Smooth muscle cell (in vitro differentiated cells): ENCODE measurements at regions not wholly inside any gene's neighbourhood (a gene's known extent, or its start where the extent isn't known, plus 50 kb on each side); places are given as distances from the start of the nearest gene placed in this dataset.
"Not testable (repeated sequence)": the region's sequence is repeated elsewhere in the genome, so short reads cannot be mapped to it uniquely, and the experiment has no call there.

Source experiments
- DNase-seq: peaks from one replicate; lab custom pipeline; 2025; ENCODE audit not compliant: unreplicated experiment; lab: John Stamatoyannopoulos, UW
- H2AFZ ChIP-seq: fragments of 200-600 bp; sonication (generic); 2 replicates; pipeline ENCODE4 v1.6.0; 2016; ENCODE audit warnings: antibody characterized with exemption, low read depth, mild to moderate bottlenecking
- H3F3A ChIP-seq: fragments of 200-600 bp; sonication (generic); 2 replicates; pipeline ENCODE4 v1.6.0; 2017; ENCODE audit warnings: antibody characterized with exemption, low read depth
- H3K27ac ChIP-seq: fragments of 200-600 bp; sonication (generic); 2 replicates; pipeline ENCODE4 v1.5.1; 2016; ENCODE audit warnings: low read depth, mild to moderate bottlenecking
- H3K27me3 ChIP-seq: fragments of 200-600 bp; sonication (generic); 2 replicates; pipeline ENCODE4 v1.6.1; 2016; ENCODE audit warnings: low read depth, mild to moderate bottlenecking
- H3K36me3 ChIP-seq: fragments of 200-600 bp; sonication (generic); 2 replicates; pipeline ENCODE4 v1.5.1; 2016; ENCODE audit warnings: low read depth
- H3K4me1 ChIP-seq: fragments of 200-600 bp; sonication (generic); 2 replicates; pipeline ENCODE4 v1.5.1; 2016; ENCODE audit warnings: low read depth
- H3K4me2 ChIP-seq: fragments of 200-600 bp; sonication (generic); 2 replicates; pipeline ENCODE4 v1.6.0; 2016; ENCODE audit warnings: mild to moderate bottlenecking
- H3K4me3 ChIP-seq: fragments of 200-600 bp; sonication (generic); 2 replicates; pipeline ENCODE4 v1.5.1; 2016; ENCODE audit warnings: mild to moderate bottlenecking
- H3K79me2 ChIP-seq: fragments of 200-600 bp; sonication (generic); 2 replicates; pipeline ENCODE4 v1.6.0; 2016; ENCODE audit warnings: low read depth, mild to moderate bottlenecking
- H3K9ac ChIP-seq: fragments of 200-600 bp; sonication (generic); 2 replicates; pipeline ENCODE4 v1.6.0; 2016; ENCODE audit warnings: low read depth
- H3K9me3 ChIP-seq: fragments of 200-600 bp; sonication (generic); replicated peaks from 2 replicates; pipeline ENCODE4 v1.5.1; 2016; ENCODE audit warnings: low read depth
- H4K20me1 ChIP-seq: fragments of 200-600 bp; sonication (generic); 2 replicates; pipeline ENCODE4 v1.6.0; 2016; ENCODE audit warnings: low read depth
- WGBS: methylation state at CpG from one replicate; pipeline ENCODE4 v1.1.7; 2016; ENCODE audit warnings: low lambda C conversion rate; 5-methylcytosine and 5-hydroxymethylcytosine counted together
- TF ChIP-seq, protein P1 (sequence below): fragments of 200-600 bp; sonication (generic); IDR thresholded peaks from 2 replicates; pipeline ENCODE4 v1.5.1; 2017; ENCODE audit warnings: borderline replicate concordance, mild to moderate bottlenecking, antibody characterized with exemption; ENCODE audit not compliant: insufficient read depth, poor library complexity, severe bottlenecking

DNA sequence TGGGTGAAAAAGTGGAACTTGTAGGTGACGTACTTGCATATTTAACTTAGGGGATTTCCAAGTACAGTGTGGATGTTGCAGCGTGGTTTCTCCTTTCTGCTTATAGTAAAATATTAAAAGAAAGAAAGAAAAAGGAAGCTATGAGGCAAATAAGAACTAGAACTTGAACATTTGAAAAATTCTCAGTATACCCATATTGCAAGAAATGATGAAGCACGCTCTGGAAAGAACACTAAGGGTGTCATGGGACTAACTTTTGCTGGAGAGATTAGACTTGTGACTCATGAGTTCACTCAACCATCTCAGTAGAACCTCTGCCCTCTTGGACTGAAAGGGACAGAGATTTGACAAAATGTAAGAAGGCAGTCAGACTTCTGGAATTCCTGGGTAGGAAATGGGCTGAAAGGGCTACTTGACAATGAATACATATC is 704.5 kb upstream of the ADGRL4 start:
- H3K79me2 ChIP-seq = no peaks in the 10 kb centered on the region
- DNase-seq = no peak
- H3K4me3 ChIP-seq = no peak overlapping the region
- H3K9me3 ChIP-seq = no peaks in the 10 kb centered on the region
- WGBS = 78% methylated on average over 3 of the region's 3 CpGs
- H3K36me3 ChIP-seq = no peaks in the 10 kb centered on the region
- H3K4me1 ChIP-seq = no peaks in the 10 kb centered on the region
- H2AFZ ChIP-seq = no peak overlapping the region
- TF ChIP-seq, protein P1, sequence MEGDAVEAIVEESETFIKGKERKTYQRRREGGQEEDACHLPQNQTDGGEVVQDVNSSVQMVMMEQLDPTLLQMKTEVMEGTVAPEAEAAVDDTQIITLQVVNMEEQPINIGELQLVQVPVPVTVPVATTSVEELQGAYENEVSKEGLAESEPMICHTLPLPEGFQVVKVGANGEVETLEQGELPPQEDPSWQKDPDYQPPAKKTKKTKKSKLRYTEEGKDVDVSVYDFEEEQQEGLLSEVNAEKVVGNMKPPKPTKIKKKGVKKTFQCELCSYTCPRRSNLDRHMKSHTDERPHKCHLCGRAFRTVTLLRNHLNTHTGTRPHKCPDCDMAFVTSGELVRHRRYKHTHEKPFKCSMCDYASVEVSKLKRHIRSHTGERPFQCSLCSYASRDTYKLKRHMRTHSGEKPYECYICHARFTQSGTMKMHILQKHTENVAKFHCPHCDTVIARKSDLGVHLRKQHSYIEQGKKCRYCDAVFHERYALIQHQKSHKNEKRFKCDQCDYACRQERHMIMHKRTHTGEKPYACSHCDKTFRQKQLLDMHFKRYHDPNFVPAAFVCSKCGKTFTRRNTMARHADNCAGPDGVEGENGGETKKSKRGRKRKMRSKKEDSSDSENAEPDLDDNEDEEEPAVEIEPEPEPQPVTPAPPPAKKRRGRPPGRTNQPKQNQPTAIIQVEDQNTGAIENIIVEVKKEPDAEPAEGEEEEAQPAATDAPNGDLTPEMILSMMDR = no peak
- no peaks in the 10 kb centered on the region for H4K20me1 ChIP-seq
- no peak overlapping the region for H3K9ac ChIP-seq
- H3F3A ChIP-seq = no peaks in the 10 kb centered on the region
- no peaks in the 10 kb centered on the region for H3K27me3 ChIP-seq
- no peak overlapping the region for H3K4me2 ChIP-seq
- no peak overlapping the region for H3K27ac ChIP-seq

DNA sequence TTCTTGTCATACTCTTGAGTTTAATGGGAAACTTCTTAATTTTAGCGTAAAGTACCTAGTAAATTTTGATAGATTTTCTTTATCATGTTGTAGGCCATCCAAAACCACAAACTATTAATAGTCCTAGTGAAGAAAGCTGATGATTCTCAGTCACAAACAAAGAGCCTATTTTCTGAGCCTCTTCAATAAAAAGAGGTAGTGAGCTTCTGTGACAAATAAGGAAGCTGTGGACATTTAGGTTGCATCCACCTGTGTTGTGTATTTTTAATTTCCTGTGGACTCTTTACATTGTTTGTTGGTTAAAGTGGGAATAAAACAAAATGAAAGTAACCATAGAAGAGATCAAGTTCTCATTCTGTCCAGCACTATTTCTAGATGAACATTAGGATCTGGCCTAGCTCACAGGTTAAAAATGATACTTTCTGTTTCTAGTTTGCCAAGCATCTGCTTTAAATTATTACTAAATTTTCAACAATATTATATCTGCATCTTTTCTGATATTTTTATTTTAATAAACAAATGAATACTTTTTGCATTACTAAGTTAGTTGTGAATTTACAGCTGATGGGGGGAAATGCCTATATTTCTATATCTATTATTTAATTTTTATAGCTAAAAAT is 702.2 kb upstream of the ADGRL4 start:
- no peaks in the 10 kb centered on the region for H3F3A ChIP-seq
- H3K27ac ChIP-seq = no peak overlapping the region
- no peak for DNase-seq
- no peaks in the 10 kb centered on the region for H3K9me3 ChIP-seq
- H3K9ac ChIP-seq = no peak overlapping the region
- TF ChIP-seq, protein P1 = no peak
- no peaks in the 10 kb centered on the region for H3K79me2 ChIP-seq
- no peak overlapping the region for H3K4me3 ChIP-seq
- H3K36me3 ChIP-seq = no peaks in the 10 kb centered on the region
- no peak overlapping the region for H2AFZ ChIP-seq
- 71% methylated on average over 1 of the region's 1 CpG for WGBS
- no peaks in the 10 kb centered on the region for H3K27me3 ChIP-seq
- no peaks in the 10 kb centered on the region for H4K20me1 ChIP-seq
- no peak overlapping the region for H3K4me2 ChIP-seq
- H3K4me1 ChIP-seq = no peaks in the 10 kb centered on the region

DNA sequence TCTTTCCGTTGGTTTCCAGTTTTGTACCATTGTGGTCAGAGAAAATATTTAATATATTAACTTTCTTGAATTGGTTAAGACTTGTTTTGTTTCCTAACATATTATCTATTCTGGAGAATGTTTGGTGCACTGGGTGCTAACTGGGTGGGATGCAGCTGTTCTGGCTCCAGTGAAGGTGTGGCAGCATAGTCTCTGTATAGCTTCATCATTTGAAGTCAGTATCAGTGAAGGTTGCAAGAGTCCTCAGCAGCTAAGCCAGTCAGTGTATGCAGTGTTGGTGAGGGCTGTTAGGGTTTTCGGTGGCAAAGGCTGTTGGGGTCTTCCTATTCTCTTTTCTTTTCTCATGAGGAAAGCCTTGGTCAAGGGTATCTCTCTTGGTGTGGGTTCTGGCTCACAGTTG is 698.7 kb upstream of the ADGRL4 start:
- H3F3A ChIP-seq = no peaks in the 10 kb centered on the region
- no peak overlapping the region for H3K4me2 ChIP-seq
- no peak overlapping the region for H3K4me3 ChIP-seq
- TF ChIP-seq, protein P1 = no peak
- H3K9me3 ChIP-seq = no peaks in the 10 kb centered on the region
- no peaks in the 10 kb centered on the region for H4K20me1 ChIP-seq
- WGBS = 95% methylated on average over 2 of the region's 2 CpGs
- H3K79me2 ChIP-seq = no peaks in the 10 kb centered on the region
- no peak overlapping the region for H2AFZ ChIP-seq
- no peak overlapping the region for H3K9ac ChIP-seq
- H3K36me3 ChIP-seq = no peaks in the 10 kb centered on the region
- DNase-seq = no peak
- H3K4me1 ChIP-seq = no peaks in the 10 kb centered on the region
- H3K27me3 ChIP-seq = no peaks in the 10 kb centered on the region
- H3K27ac ChIP-seq = no peak overlapping the region

DNA sequence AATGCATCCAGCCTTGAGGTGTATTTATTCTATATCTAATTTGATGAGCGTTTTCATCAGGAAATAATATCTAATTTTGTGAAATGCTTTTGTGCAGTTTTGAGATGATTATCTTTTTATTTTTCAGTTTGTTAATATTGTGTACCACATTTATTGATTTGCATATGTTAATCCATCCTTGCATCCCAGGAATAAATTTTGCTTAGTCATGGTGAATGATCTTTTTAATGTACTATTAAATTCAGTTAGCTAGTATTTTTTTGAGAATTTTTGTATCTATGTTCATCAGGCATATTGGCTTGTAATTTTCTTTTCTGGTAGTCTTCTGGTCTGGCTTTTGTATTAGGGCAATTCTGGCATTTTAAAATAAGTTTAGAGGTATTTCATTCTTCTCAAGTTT is 697.5 kb upstream of the ADGRL4 start:
- no peaks in the 10 kb centered on the region for H3K36me3 ChIP-seq
- no peak overlapping the region for H3K4me2 ChIP-seq
- H3K27ac ChIP-seq = no peak overlapping the region
- no peaks in the 10 kb centered on the region for H3F3A ChIP-seq
- WGBS = 94% methylated on average over 1 of the region's 1 CpG
- DNase-seq = no peak
- no peaks in the 10 kb centered on the region for H3K4me1 ChIP-seq
- no peaks in the 10 kb centered on the region for H3K9me3 ChIP-seq
- no peak overlapping the region for H2AFZ ChIP-seq
- no peak overlapping the region for H3K4me3 ChIP-seq
- H4K20me1 ChIP-seq = no peaks in the 10 kb centered on the region
- H3K79me2 ChIP-seq = no peaks in the 10 kb centered on the region
- no peak overlapping the region for H3K9ac ChIP-seq
- TF ChIP-seq, protein P1 = no peak
- H3K27me3 ChIP-seq = no peaks in the 10 kb centered on the region

DNA sequence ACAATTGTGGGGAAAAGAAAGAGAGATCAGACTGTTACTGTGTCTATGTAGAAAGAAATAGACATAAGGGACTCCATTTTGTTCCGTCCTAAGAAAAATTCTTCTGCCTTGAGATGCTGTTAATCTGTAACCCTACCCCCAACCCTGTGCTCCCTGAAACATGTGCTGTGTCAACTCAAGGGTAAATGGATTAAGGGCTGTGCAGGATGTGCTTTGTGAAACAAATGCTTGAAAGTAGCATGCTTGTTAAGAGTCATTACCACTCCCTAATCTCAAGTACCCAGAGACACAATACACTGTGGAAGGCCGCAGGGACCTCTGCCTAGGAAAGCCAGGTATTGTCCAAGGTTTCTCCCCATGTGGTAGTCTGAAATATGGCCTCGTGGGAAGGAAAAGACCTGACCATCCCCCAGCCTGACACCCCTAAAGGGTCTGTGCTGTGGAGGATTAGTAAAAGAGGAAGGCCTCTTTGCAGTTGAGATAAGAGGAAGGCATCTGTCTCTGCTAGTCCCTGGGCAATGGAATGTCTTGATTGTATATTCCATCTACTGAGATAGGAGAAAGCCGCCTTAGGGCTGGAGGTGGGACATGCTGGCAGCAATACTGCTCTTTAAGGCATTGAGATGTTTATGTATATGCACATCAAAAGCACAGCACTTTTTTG is 695.9 kb upstream of the ADGRL4 start:
- not testable (repeated sequence) for H4K20me1 ChIP-seq, H3K4me3 ChIP-seq, H3F3A ChIP-seq, H3K27ac ChIP-seq, H3K27me3 ChIP-seq, H3K9me3 ChIP-seq, DNase-seq, H3K4me1 ChIP-seq, H3K9ac ChIP-seq, H3K4me2 ChIP-seq, H3K36me3 ChIP-seq, H3K79me2 ChIP-seq, H2AFZ ChIP-seq
- WGBS = 21% methylated on average over 4 of the region's 4 CpGs
